Sigmoid colon (tissue), 6 donors: ENCODE measurements at regions not wholly inside any gene's neighbourhood (a gene's known extent, or its start where the extent isn't known, plus 50 kb on each side); places are given as distances from the start of the nearest gene placed in this dataset.

ENCODE experiments used
- DNase-seq: peaks from one replicate; pipeline ENCODE4 v3.0.0-alpha.2; 2019
- H3K27ac ChIP-seq, 4 donors: fragments of 200-600 bp; sonication (generic); one replicate each; pipeline ENCODE4 v1.5.1; 2016 to 2019; ENCODE audit warnings: mild to moderate bottlenecking in 1 of 4
- H3K27me3 ChIP-seq, 3 donors: fragments of 200-600 bp; sonication (generic); one replicate each; pipeline ENCODE4 v1.5.1; 2019; ENCODE audit warnings: mild to moderate bottlenecking in 1 of 3
- H3K36me3 ChIP-seq, 4 donors: fragments of 200-600 bp; sonication (generic); one replicate each; pipeline ENCODE4 v1.5.1; 2016 to 2019
- H3K4me1 ChIP-seq, 4 donors: fragments of 200-600 bp; sonication (generic); one replicate each; pipeline ENCODE4 v1.5.1; 2017 to 2019
- H3K4me3 ChIP-seq, 4 donors: fragments of 200-600 bp; sonication (generic); one replicate each; pipeline ENCODE4 v1.5.1; 2017 to 2019; ENCODE audit warnings: mild to moderate bottlenecking in 2 of 4, moderate library complexity in 1 of 4
- H3K9me3 ChIP-seq, 4 donors: fragments of 200-600 bp in 3 of 4; sonication (generic) in 3 of 4; one replicate each; pipeline versions ENCODE4 v1.5.1 to v1.6.1; 2013 to 2019
- EP300 ChIP-seq, 4 donors: sonication (generic); formaldehyde crosslinking; IDR thresholded peaks; one replicate each; pipeline ENCODE4 v1.6.1; 2017; ENCODE audit warnings: antibody characterized with exemption in 4 of 4
- POLR2A ChIP-seq, 2 donors: fragments of 450-650 bp; IDR thresholded peaks; one replicate each; pipeline ENCODE4 v1.6.1; 2016; ENCODE audit warnings: antibody characterized with exemption in 2 of 2, mild to moderate bottlenecking in 2 of 2, moderate library complexity in 2 of 2
- POLR2AphosphoS5 ChIP-seq, 4 donors: sonication (generic); formaldehyde crosslinking; IDR thresholded peaks; one replicate each; pipeline ENCODE4 v1.6.1; 2017; ENCODE audit warnings: antibody characterized with exemption in 4 of 4
- WGBS, 2 donors: extraction: QIAGEN DNeasy Blood & Tissue Kit; methylation state at CpG; one replicate each; pipeline ENCODE4 v1.1.7; 2013; 5-methylcytosine and 5-hydroxymethylcytosine counted together
- intact Hi-C: fragments of 100-400 bp; cut with DNase I; formaldehyde crosslinking; loops from one replicate; pipeline ENCODE4 v1.15.1; 2023
- TF ChIP-seq, protein P1 (sequence below), 4 experiments: fragments of 450-650 bp in 3 of 4; fragments of 200-600 bp in 1 of 4; IDR thresholded peaks; one replicate each; pipeline ENCODE4 v1.5.1; 2016 to 2019; ENCODE audit warnings: antibody characterized with exemption in 4 of 4, mild to moderate bottlenecking in 3 of 4, moderate library complexity in 2 of 4
- donor health status: healthy with polysubstance abuse.
- donor health status: healthy.

DNA sequence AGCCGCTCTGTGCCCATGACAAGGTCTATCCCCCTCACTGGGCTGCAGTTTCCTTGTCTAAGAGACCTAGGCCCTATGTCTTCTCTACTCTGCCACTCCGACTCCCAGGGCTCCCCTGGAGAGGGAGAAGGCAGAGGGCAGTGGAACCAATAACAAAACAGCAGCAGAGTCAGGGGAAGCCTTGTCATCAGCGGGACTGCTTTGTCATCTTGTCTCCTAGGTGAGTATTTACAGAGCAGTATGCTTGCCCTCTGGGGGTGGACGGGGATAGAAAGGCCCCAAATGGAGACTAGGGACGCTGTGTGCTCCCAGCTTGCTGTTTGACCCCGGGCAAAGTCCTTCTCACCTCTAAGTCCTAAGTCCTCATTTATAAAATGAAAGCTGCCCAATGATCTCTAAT lies 318.5 kb downstream of the CDK5RAP2 start:
- Histone ChIP-seq H3K4me1 (no peaks in the 10 kb centered on the region), H3K27ac (no peak overlapping the region), H3K27me3 (no peaks in the 10 kb centered on the region), H3K9me3 (no peaks in the 10 kb centered on the region), H3K36me3 (no peaks in the 10 kb centered on the region), H3K4me3 (no peak overlapping the region)
- TF ChIP-seq POLR2AphosphoS5 (IDR thresholded peaks at IDR 0.05) (no peak), EP300 (IDR thresholded peaks at IDR 0.05) (no peak)
- DNase-seq: no peak
- intact Hi-C loops: no loop called here
- WGBS, 2 donors: 65 to 68% methylated on average over 6 of the region's 6 CpGs

DNA sequence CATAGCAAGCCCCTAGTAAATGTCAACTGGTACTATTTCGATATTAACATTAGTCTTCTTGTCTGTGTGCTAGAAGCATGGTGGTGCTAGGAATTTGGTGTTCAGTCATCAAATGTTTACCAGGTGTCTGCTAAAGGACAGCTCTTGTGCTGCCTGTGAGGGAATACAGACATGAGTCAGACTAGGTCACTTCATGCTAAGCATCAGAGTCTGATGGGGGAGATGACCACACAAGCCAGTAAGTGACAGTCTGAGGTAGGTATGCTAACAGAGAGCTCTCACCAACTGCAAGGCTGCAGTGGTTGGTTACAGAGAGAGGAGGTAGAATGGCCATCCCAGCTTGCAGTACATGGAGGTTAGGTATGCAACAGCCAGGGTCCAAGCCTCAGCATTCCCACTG lies 320.9 kb downstream of the CDK5RAP2 start:
- intact Hi-C loops: no loop called here
- Histone ChIP-seq H3K9me3 (no peaks in the 10 kb centered on the region), H3K27ac (no peak overlapping the region), H3K27me3 (no peaks in the 10 kb centered on the region), H3K4me3 (no peak overlapping the region), H3K36me3 (no peaks in the 10 kb centered on the region), H3K4me1 (no peaks in the 10 kb centered on the region)
- TF ChIP-seq, protein P1, sequence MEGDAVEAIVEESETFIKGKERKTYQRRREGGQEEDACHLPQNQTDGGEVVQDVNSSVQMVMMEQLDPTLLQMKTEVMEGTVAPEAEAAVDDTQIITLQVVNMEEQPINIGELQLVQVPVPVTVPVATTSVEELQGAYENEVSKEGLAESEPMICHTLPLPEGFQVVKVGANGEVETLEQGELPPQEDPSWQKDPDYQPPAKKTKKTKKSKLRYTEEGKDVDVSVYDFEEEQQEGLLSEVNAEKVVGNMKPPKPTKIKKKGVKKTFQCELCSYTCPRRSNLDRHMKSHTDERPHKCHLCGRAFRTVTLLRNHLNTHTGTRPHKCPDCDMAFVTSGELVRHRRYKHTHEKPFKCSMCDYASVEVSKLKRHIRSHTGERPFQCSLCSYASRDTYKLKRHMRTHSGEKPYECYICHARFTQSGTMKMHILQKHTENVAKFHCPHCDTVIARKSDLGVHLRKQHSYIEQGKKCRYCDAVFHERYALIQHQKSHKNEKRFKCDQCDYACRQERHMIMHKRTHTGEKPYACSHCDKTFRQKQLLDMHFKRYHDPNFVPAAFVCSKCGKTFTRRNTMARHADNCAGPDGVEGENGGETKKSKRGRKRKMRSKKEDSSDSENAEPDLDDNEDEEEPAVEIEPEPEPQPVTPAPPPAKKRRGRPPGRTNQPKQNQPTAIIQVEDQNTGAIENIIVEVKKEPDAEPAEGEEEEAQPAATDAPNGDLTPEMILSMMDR (IDR thresholded peaks at IDR 0.05): no peak
- TF ChIP-seq POLR2AphosphoS5 (IDR thresholded peaks at IDR 0.05): no peak
- TF ChIP-seq POLR2A (IDR thresholded peaks at IDR 0.05): no peak
- no peak for TF ChIP-seq EP300 (IDR thresholded peaks at IDR 0.05)
- 88 to 92% methylated on average over 1 of the region's 1 CpG for WGBS, 2 donors
- no peak for DNase-seq

DNA sequence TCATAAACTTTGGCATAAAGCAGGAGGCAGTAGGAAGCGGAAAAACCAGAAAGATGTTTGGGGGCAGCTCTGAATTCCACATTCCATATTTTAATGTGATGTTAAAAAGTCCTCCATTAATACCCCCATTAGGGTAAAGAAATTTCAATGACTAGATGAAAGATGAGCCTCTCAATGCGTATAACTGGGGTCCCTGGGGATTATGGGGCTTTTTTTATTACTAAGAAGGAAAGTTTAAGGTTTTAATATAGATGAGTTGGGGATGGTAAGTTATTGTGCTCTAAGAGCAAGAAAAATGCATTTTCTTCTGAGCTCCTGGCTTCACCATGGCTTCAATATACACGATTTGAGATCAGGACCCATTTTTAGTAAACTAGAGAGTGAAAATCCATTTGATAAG lies 321.9 kb downstream of the CDK5RAP2 start:
- Histone ChIP-seq H3K9me3 (no peaks in the 10 kb centered on the region), H3K4me3 (no peak overlapping the region), H3K27me3 (no peaks in the 10 kb centered on the region), H3K36me3 (no peaks in the 10 kb centered on the region), H3K27ac (no peak overlapping the region), H3K4me1 (no peaks in the 10 kb centered on the region)
- intact Hi-C loops: no loop called here
- TF ChIP-seq POLR2A (IDR thresholded peaks at IDR 0.05): no peak
- no peak for TF ChIP-seq POLR2AphosphoS5 (IDR thresholded peaks at IDR 0.05)
- TF ChIP-seq EP300 (IDR thresholded peaks at IDR 0.05): no peak
- TF ChIP-seq, protein P1 (IDR thresholded peaks at IDR 0.05): no peak
- WGBS, 2 donors: 39 to 63% methylated on average over 3 of the region's 3 CpGs
- DNase-seq: no peak

DNA sequence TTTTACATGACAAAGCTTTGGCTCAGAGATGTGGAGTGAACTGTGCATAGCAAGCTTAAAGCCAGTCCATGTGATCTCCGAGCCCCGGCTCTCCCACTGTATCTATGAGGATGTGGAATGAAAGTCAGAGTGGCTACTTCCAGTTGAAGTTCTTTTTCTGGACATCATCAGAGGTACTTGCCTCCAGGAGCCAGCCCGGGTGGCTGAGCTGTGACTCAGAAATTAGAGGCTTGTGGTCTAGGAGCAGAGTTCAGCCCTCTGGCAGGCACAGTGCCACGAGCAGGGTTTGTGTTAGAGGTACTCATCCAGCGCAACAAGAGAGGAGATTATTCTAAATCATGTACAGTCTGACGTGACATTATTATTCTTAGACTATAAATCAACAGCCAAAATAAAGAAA lies 322.5 kb downstream of the CDK5RAP2 start:
- Histone ChIP-seq H3K4me3 (no peak overlapping the region), H3K4me1 (no peaks in the 10 kb centered on the region), H3K36me3 (no peaks in the 10 kb centered on the region), H3K9me3 (no peaks in the 10 kb centered on the region), H3K27me3 (no peaks in the 10 kb centered on the region), H3K27ac (no peak overlapping the region)
- no peak for DNase-seq
- WGBS, 2 donors: 73 to 80% methylated on average over 6 of the region's 6 CpGs
- TF ChIP-seq POLR2AphosphoS5 (IDR thresholded peaks at IDR 0.05) (no peak), EP300 (IDR thresholded peaks at IDR 0.05) (no peak), POLR2A (IDR thresholded peaks at IDR 0.05) (no peak)
- TF ChIP-seq, protein P1 (IDR thresholded peaks at IDR 0.05): no peak
- intact Hi-C loops: no loop called here

DNA sequence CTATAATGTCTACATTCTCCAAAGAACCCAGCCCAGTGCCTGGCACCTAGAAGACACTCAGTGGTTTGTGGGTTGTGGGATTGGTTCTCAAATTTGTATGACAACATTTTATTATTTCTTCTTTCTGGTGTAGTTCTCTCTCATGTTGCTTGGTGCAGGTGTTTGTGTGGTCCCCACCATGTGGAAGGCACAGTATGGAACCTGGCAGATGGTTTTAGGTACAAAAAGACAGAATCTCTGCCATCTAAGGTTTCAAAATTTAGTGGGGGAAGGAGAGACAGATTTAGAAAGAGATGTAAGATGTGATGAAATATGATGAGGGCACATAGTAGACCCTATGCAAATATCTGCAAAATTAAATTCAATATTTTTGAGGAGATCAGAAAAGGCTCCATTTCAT lies 323.8 kb downstream of the CDK5RAP2 start:
- intact Hi-C loops: no loop called here
- TF ChIP-seq EP300 (IDR thresholded peaks at IDR 0.05) (no peak), POLR2A (IDR thresholded peaks at IDR 0.05) (no peak), POLR2AphosphoS5 (IDR thresholded peaks at IDR 0.05) (no peak)
- TF ChIP-seq, protein P1 (IDR thresholded peaks at IDR 0.05): no peak
- H3K4me1 ChIP-seq: no peaks in the 10 kb centered on the region
- H3K4me3 ChIP-seq: no peak overlapping the region
- H3K9me3 ChIP-seq: no peaks in the 10 kb centered on the region
- no peaks in the 10 kb centered on the region for H3K27me3 ChIP-seq
- no peak overlapping the region for H3K27ac ChIP-seq
- H3K36me3 ChIP-seq: no peaks in the 10 kb centered on the region
- DNase-seq: no peak
